Body of pancreas (tissue), 4 donors: ENCODE measurements at regions not wholly inside any gene's neighbourhood (a gene's known extent, or its start where the extent isn't known, plus 50 kb on each side); places are given as distances from the start of the nearest gene placed in this dataset.

Experiments used
- CTCF ChIP-seq, 7 experiments: fragments of 450-650 bp in 4 of 7; fragments of 200-600 bp in 3 of 7; sonication (generic) in 3 of 7; IDR thresholded peaks; one replicate each; pipeline ENCODE4 v1.5.1; 2016 to 2019; ENCODE audit warnings: antibody characterized with exemption in 7 of 7
- POLR2A ChIP-seq, 3 donors: fragments of 450-650 bp; IDR thresholded peaks; one replicate each; pipeline ENCODE4 v1.6.1; 2016; ENCODE audit warnings: antibody characterized with exemption in 3 of 3, mild to moderate bottlenecking in 2 of 3

GRCh38 chr16:62249069-62249468 is 212.8 kb upstream of the CDH8 start:
- TF ChIP-seq POLR2A (IDR thresholded peaks at IDR 0.05) (no peak), CTCF (IDR thresholded peaks at IDR 0.05) (no peak)
